ENCODE measurements at regions not wholly inside any gene's neighbourhood (a gene's known extent, or its start where the extent isn't known, plus 50 kb on each side); places are given as distances from the start of the nearest gene placed in this dataset.
A peak's percentile ranks its signal among the peaks of the same experiment; 100 is the strongest.

DNA sequence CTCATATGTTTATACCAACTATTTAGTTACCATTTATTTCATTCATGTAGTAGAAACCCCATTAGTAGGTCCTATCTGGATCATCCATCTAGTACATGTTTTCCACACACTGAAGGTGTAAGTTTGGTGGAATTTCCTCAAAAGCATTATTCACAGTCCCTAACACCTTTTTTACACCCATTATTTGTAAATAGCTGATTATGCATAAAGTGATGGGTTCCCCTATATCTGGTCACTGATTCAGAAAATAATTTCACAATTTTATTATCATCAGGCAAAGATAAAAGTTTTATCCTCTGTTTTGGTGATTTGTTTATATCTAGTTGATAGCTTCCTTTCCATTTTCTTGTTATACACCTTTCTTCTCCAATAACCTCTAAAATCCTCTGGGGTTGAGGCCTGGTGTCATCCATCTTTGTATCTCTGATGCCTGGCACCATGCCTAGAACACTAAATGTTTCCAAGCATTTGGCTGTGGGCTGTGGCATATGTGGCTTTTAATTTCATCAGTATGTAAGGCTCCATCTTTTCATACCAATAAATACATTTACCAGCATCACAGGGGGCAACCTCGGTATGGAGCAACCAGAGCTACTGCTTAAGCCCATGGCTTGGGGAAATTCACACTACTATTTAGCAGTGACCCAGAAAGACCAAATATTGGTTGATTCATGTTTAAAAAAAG is 1089.5 kb upstream of the LRRN3 start:
- DNase-seq (ENCODE audit: low read depth in 1 of 2, low spot score in 1 of 2) = no peak

GRCh38 chr7:110003827-110004226 is 1087.1 kb upstream of the LRRN3 start:
- DNase-seq (ENCODE audit: low read depth in 1 of 2, low spot score in 1 of 2) = no peak

DNA sequence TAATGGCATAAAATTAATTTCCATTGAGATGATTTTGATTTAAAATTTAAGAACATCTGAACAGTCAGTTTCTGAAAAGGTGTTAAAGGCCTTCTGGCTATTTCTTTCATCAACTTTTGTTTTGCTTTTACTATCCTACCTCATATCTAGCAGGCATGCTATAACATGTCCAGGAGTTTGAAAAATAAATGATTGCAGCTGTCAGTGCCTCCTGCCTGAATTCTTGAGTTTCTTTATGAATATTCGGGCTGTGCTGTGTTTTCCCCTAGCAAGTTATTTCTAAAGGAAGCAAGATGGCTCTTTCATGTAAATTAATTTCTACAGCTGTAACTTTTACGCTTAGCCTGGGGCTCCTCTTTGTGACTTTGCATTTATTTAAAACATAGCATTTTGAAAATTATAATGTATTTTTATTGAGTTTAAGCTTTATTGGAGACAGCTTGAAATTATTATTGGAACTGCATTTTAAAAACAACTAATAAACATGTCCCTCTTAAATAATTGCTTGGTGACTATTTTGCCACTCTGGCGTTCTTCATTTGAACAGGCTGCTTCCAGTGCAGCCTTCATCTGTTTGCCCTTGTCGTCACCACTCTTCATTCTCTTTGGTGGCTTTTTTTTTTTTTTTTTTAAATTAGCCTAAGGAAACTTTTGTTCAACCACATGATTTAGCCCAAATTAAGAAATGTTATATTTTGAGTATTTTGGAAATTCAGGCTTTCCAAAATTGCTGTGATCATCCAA is 1083.4 kb upstream of the LRRN3 start:
- no peak for DNase-seq (ENCODE audit: low read depth in 1 of 2, low spot score in 1 of 2)

- no peak for DNase-seq (ENCODE audit: low read depth in 1 of 2, low spot score in 1 of 2)
Observed at GRCh38 chr7:110010359-110010758, 1080.6 kb upstream of the LRRN3 start.

- DNase-seq (ENCODE audit: low read depth in 1 of 2, low spot score in 1 of 2) = no peak
Observed at GRCh38 chr7:110017405-110017804, 1073.5 kb upstream of the LRRN3 start.

GRCh38 chr7:110027385-110027784 is 1063.5 kb upstream of the LRRN3 start:
- DNase-seq (ENCODE audit: low read depth in 1 of 2, low spot score in 1 of 2) = no peak

DNA sequence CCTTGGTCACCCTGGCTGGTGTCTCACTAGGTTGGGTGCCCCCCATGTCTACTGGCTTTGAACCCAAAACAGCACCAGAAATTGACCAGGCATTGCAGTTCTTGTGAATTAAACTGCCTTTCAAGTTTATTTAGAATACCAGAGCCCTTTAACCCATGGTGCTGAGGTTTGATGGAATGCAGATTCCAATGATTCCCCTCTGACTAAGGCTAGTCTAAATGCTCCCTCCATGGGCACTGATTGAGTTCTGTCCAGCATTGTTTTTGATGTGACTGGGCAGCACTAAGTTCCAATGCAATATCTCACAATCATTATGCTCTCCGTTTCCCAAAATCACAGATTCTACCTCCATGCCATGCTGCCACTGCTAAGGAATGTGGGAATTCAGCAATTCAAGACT is 1047.4 kb upstream of the LRRN3 start:
- DNase-seq (ENCODE audit: low read depth in 1 of 2, low spot score in 1 of 2) = no peak

GRCh38 chr7:110050785-110051184 is 1040.1 kb upstream of the LRRN3 start:
- DNase-seq (ENCODE audit: low read depth in 1 of 2, low spot score in 1 of 2) = no peak

DNA sequence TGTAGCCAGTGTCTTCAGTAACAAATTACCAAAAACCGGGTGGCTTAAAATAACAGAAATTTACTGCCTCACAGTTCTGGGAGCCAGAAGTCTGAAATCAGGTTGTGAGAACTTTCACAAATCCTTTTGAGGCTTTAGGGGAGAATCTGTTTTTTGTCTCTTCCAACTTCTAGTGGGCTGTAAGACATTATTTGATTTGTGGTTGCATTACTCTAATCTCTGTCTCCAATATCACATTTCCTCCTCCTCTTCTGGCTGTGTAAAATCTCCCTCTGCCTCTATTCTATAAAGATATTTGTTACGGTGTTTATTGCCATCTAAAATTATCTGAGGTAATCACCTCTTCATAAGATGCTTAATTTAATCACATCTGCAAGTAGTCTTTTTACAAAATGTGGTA is 1039.6 kb upstream of the LRRN3 start:
- DNase-seq (ENCODE audit: low read depth in 1 of 2, low spot score in 1 of 2) = no peak

- no peak for DNase-seq (ENCODE audit: low read depth in 1 of 2, low spot score in 1 of 2)
Observed at GRCh38 chr7:110056331-110056730, 1034.6 kb upstream of the LRRN3 start.

DNA sequence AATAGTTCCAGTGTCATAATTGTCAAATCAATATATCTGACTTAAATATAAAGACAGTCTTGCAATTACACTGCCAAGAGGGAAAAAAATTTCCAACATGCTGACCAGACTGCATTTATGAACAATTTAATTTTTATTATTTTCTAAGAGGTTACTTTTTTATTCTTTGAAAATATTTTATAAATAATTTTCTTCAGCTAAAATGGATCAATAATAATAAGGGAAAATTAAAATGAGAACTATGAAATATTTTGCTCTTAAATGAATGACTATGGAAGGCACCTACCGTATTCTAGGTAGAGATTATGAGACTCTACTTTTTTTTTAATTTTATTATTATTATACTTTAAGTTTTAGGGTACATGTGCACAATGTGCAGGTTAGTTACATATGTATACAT is 1032.5 kb upstream of the LRRN3 start:
- no peak for DNase-seq (ENCODE audit: low read depth in 1 of 2, low spot score in 1 of 2)

DNA sequence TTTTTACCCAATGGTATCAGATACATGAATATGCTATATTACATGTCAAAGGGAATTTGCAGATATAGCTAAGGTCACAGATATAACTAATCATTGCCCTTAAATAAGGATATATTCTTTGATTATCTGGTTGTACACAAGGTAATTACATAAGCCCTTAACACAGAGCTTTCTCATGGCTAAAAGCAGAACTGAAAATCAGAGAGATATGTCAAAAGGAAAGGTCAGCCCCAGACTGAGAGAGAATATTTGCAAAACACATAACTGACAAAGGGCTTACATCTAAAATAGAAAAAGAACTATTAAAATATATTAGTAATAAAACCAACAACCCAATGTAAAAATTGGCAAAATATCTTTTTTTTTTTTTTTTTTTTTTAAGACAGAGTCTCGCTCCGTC is 1029.5 kb upstream of the LRRN3 start:
- no peak for DNase-seq (ENCODE audit: low read depth in 1 of 2, low spot score in 1 of 2)

DNA sequence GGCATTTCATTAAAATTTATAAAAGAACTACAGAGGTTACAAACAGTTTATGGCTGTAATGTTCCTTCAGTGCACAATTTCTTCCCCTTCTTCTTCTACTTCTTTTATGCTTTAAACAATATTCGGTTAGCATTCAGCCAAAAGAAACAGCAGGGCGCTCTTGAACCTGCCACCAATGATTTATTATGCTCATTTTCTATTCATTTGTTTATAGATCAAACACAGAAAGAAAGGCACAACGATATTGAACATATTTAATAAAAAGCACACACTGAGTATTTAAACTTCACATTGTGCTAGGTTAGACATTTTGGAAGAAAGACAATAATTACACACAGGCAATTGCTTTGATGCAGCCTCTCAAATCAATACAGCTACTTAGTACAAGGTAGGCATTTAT is 1025.8 kb upstream of the LRRN3 start:
- no peak for DNase-seq (ENCODE audit: low read depth in 1 of 2, low spot score in 1 of 2)

- no peak for DNase-seq (ENCODE audit: low read depth in 1 of 2, low spot score in 1 of 2)
Observed at GRCh38 chr7:110066843-110067242, 1024.1 kb upstream of the LRRN3 start.

DNA sequence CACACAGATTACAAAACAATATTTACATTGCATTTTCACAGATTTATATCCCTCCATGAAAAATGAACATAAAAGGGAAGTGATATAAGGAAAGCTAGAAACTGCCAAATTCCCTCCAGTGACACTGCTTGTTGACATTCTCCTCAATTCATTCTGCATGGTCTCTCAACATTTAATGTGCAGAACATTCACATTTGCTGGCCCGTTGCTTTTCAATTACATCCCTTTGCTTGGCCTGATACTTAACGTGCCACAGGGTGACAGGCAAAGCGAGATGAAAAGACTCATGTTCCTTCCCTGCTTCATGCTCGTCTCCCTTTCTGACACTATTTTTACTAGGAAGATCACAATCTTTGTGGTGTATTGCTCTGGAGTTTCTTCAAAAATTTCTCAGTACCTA is 1019.7 kb upstream of the LRRN3 start:
- no peak for DNase-seq (ENCODE audit: low read depth in 1 of 2, low spot score in 1 of 2)

DNA sequence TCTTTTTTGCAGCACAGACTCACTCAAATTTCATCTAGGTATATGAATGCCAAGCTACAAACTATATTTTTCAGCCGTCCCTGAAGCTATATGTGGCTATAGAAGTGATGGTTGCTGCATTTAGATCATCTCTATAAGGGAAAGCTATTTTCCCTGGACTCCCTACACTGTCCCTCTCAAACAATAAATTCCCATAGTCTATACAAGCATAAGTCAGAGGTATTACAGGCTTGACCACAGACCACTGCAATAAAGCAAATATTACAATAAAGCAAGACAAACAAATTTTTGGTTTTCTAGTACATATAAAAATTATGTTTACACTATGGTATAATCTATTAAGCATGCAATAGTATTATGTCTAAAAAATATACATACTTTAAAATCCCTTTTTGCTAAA is 1015.5 kb upstream of the LRRN3 start:
- no peak for DNase-seq (ENCODE audit: low read depth in 1 of 2, low spot score in 1 of 2)

DNA sequence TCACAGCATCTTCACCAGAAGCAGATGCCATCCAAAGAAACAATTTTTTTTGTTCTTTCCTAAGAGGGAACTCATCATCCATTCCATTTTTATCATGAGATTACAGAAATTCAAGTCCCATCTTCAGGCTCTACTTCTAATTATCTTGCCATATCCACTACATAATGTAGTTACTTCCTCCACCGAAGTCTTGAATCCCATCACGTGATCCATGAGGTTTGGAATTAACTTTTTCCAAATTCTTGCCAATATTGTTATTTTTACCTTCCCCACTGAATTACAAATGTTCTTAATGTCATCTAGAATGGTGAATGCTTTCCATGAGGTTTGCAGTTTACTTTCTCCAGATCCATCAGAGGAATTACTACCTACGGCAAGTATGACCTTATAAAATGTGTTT is 1014.7 kb upstream of the LRRN3 start:
- no peak for DNase-seq (ENCODE audit: low read depth in 1 of 2, low spot score in 1 of 2)

DNA sequence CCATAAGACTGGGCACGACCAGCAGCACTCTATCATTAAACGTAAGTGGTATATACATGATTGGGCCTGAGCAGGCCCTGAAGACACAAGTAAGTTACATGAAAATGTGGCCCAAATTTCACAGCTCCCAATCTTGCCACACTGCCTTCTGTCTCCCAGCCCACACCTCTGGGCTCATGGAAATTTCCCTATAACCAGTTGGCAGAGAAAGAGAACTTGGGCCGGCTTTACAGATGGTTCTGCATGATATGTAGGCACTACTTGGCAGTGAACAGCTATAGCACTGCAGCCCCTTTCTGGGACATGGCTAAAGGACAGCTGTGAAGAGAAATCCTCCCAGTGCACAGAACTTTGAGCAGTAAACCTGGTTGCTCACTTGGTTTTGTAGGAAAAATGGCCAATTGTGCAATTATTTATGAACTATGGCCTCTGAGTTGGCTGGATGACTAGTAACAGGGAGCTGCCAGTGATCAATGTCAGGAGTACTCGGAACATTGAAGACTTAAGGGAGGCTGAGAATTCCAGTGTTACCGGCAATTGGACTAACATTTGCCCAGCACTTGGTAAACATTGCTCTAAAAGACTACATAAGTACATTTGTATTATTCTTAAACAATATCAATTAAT is 1006.6 kb upstream of the LRRN3 start:
- DNase-seq (ENCODE audit: low read depth in 1 of 2, low spot score in 1 of 2) = no peak

- peak in 1 of 2 donors; percentile 4 for DNase-seq (ENCODE audit: low read depth in 1 of 2, low spot score in 1 of 2)
Observed at GRCh38 chr7:110090110-110090820, 1000.7 kb upstream of the LRRN3 start.

DNA sequence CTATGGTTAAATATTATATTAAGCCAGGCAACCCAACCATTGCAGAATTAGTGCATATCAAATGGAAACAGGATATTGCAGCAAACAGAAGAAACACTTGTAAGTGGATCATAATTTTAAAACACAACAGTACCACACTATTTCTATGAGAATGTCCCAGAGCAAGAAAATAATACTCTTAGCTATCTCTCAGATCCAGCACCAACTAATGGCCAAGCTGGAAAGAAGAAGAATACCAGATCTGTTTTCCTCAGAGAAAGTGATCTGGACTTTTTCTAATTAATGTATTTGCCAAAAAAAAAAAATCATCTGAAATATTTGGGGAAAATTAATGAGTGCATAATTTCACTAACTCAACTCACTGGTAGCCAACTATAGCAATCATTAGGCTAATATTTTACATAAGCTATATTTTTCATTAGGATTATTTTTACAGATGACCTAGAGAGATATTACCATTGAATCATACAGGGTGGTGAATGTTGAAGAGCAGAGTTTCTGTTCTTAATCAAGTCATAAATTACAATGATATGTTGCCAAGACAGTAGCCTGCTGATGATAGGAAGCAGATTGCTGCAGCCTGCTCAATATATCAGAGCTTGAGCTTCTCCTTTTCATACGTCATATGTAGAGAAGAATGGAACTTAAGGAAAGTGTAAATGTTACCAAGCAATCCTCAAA is 995.4 kb upstream of the LRRN3 start:
- no peak for DNase-seq (ENCODE audit: low read depth in 1 of 2, low spot score in 1 of 2)

DNA sequence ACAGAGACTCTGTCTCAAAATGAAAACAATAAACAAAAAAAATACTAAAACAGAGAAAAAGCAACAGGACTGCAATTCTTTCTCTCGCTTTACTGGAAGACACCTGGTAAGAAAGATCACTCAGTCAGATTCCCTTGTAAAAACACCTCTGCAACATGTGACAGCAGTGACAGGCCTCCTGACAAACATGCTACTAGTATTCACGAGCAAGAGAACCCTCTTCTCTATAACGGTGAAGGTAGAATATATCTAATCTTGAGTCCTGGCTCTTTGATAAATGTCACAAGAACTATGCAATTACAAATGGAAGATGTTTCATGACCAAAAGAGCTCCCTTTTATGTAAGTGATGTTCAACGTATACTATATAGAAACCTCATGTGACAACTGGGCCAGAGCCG is 986.7 kb upstream of the LRRN3 start:
- no peak for DNase-seq (ENCODE audit: low read depth in 1 of 2, low spot score in 1 of 2)
